Psoas muscle (tissue), 7 donors: ENCODE measurements at regions not wholly inside any gene's neighbourhood (a gene's known extent, or its start where the extent isn't known, plus 50 kb on each side); places are given as distances from the start of the nearest gene placed in this dataset.

ENCODE experiments used
- ATAC-seq, 4 donors: fragments of 200-7000 bp; cut with Tn5 transposase; one replicate each; pipeline ENCODE4 v1.9.1; 2020; ENCODE audit warnings: moderate library complexity in 3 of 4, mild to moderate bottlenecking in 2 of 4
- DNase-seq, 2 donors: peaks; one replicate each; pipeline ENCODE4 v3.0.0-alpha.2; 2020
- H3K27ac ChIP-seq: fragments of 200-600 bp; one replicate; pipeline ENCODE4 v1.8.0; 2022
- H3K27me3 ChIP-seq, 3 donors: fragments of 200-600 bp in 1 of 3; one replicate each; pipeline versions ENCODE4 v1.6.1 to v1.8.0; 2013 to 2022; ENCODE audit warnings: low read length in 2 of 3, mild to moderate bottlenecking in 2 of 3, moderate library complexity in 1 of 3; ENCODE audit not compliant: insufficient read depth in 3 of 3
- H3K36me3 ChIP-seq, 2 donors: fragments of 200-600 bp in 1 of 2; one replicate each; pipeline versions ENCODE4 v1.6.1 to v1.8.0; 2013 to 2022; ENCODE audit warnings: low read depth in 1 of 2, mild to moderate bottlenecking in 1 of 2, moderate library complexity in 1 of 2; ENCODE audit not compliant: insufficient read depth in 1 of 2
- H3K4me1 ChIP-seq: fragments of 200-600 bp; one replicate; pipeline ENCODE4 v1.8.0; 2022
- H3K4me3 ChIP-seq: fragments of 200-600 bp; one replicate; pipeline ENCODE4 v1.8.0; 2022; ENCODE audit warnings: mild to moderate bottlenecking
- H3K9me3 ChIP-seq: fragments of 200-600 bp; one replicate; pipeline ENCODE4 v1.8.0; 2022
- WGBS, 3 donors: extraction: QIAGEN DNeasy Blood & Tissue Kit; methylation state at CpG; one replicate each; pipeline versions ENCODE4 v1.1.6 to v1.1.7; 2013; 5-methylcytosine and 5-hydroxymethylcytosine counted together
- intact Hi-C, 2 donors: fragments of 100-400 bp; cut with DNase I; formaldehyde crosslinking; loops; one replicate each; pipeline versions ENCODE4 v1.11.0 to v1.14.2; 2022
- TF ChIP-seq, protein P1 (sequence below): fragments of 200-600 bp; IDR thresholded peaks from one replicate; pipeline ENCODE4 v1.8.0; 2022; ENCODE audit warnings: antibody characterized with exemption
- donor health status: healthy with polysubstance abuse.
- donor health status: DM: no; HTN: no; CAD: no; lungs with moderate emphysema.
- donor health status: Bipolar disorder and iron deficiency.
- donor health status: healthy.
- donor health status: DM: yes; HTN: yes; CAD: no.
- donor health status: DM: no; HTN: no; CAD: no.
- donor health status: DM: yes; HTN: yes; CAD: no.

DNA sequence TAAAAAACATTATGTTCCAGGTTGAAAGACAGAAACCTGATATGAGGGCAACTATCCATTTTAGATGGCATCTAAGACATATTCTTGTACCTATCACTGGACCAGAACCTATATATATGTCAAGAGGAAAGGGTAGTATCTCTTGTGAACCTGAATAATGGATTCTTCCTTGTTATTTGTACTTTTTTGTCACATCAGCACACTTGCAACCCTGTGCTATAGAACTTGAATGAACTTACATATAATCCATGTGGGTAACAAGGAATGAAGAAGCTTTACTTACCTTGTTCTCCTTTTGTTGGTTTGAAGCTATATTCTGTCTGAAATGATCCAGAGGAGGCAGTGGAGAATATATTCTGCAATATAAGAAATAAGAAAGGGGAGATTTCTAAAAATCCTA lies 483.7 kb upstream of the ATXN8OS start:
- Histone ChIP-seq H3K9me3 (no peaks in the 10 kb centered on the region), H3K36me3 (no peaks in the 10 kb centered on the region), H3K4me1 (no peaks in the 10 kb centered on the region), H3K4me3 (no peak overlapping the region), H3K27ac (no peak overlapping the region), H3K27me3 (no peaks in the 10 kb centered on the region)
- no peak for ATAC-seq
- no peak for DNase-seq
- intact Hi-C loops = no loop called here
- TF ChIP-seq, protein P1, sequence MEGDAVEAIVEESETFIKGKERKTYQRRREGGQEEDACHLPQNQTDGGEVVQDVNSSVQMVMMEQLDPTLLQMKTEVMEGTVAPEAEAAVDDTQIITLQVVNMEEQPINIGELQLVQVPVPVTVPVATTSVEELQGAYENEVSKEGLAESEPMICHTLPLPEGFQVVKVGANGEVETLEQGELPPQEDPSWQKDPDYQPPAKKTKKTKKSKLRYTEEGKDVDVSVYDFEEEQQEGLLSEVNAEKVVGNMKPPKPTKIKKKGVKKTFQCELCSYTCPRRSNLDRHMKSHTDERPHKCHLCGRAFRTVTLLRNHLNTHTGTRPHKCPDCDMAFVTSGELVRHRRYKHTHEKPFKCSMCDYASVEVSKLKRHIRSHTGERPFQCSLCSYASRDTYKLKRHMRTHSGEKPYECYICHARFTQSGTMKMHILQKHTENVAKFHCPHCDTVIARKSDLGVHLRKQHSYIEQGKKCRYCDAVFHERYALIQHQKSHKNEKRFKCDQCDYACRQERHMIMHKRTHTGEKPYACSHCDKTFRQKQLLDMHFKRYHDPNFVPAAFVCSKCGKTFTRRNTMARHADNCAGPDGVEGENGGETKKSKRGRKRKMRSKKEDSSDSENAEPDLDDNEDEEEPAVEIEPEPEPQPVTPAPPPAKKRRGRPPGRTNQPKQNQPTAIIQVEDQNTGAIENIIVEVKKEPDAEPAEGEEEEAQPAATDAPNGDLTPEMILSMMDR = no peak

DNA sequence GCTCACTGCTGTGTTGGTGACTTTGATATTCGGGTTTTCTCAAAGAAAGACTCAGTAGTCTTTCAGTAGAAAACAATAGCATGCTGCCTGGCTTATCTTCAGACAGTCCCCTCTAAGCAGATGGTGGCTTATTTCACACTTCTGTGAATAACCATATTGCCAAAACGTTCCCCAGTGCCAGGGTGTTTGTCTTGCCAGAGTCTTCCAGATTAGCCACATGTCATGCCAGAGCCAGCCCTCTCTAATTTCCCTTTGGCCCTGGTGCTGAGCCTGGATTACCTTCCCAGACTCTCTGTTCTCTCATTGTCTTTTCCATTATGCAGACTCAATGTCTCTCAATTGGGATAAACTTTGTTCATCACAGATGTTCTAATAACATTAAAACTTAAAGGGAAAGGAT lies 488.0 kb upstream of the ATXN8OS start:
- ATAC-seq (no peak), DNase-seq (no peak)
- Histone ChIP-seq H3K9me3 (no peaks in the 10 kb centered on the region), H3K4me1 (no peaks in the 10 kb centered on the region), H3K27ac (no peak overlapping the region), H3K27me3 (no peaks in the 10 kb centered on the region), H3K4me3 (no peak overlapping the region), H3K36me3 (no peaks in the 10 kb centered on the region)
- WGBS, 3 donors = 20 to 26% (median 23%) methylated on average over 2 of the region's 2 CpGs
- TF ChIP-seq, protein P1 = no peak
- intact Hi-C loops = no loop called here

DNA sequence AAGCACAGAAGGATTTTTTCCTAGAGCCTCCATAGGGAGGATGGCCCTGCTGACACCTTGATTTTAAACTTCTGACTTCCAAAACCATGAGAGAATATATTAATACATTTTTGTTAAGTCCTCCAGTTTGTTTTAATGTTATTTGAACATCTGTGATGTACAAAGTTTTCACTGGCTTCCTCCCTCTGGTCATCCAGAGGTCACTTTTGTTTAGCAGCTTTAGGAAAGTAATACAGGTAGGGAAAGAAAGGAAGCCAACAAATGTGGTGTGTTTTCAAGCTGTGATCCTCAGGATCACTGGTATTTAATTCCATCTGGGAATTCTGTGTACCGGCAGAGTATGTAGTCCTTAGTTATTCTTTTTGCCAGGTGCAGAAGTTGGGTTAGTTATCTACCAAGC lies 488.8 kb upstream of the ATXN8OS start:
- ATAC-seq (no peak), DNase-seq (no peak)
- WGBS, 3 donors = 50 to 75% (median 71%) methylated on average over 1 of the region's 1 CpG
- H3K27ac ChIP-seq = no peak overlapping the region
- H3K27me3 ChIP-seq = no peaks in the 10 kb centered on the region
- H3K4me1 ChIP-seq = no peaks in the 10 kb centered on the region
- no peaks in the 10 kb centered on the region for H3K36me3 ChIP-seq
- no peaks in the 10 kb centered on the region for H3K9me3 ChIP-seq
- TF ChIP-seq, protein P1 = no peak
- H3K4me3 ChIP-seq = no peak overlapping the region
- intact Hi-C loops = no loop called here

DNA sequence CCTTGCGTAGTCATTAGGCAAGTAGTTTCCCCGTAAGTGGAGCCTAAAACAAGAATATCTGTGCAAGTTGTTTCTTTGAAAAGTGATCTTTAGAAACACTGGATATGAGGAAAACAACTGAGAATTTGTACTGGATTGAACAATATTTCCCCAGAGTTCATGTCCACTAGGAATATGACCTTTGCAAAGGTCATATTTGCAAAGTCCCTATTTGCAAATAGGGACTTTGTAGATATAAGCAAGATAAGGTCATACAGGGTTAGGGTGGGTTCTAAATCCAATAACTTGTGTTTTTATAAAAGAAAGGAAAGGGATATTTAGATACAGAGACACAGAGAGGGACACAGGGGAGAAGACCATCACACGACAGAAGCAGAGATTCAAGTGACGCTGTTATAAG lies 489.2 kb upstream of the ATXN8OS start:
- Histone ChIP-seq H3K36me3 (no peaks in the 10 kb centered on the region), H3K27ac (no peak overlapping the region), H3K4me1 (no peaks in the 10 kb centered on the region), H3K9me3 (no peaks in the 10 kb centered on the region), H3K4me3 (no peak overlapping the region), H3K27me3 (no peaks in the 10 kb centered on the region)
- ATAC-seq = no peak
- WGBS, 3 donors = 84 to 94% (median 89%) methylated on average over 4 of the region's 4 CpGs
- DNase-seq = no peak
- TF ChIP-seq, protein P1 = no peak
- intact Hi-C loops = no loop called here

DNA sequence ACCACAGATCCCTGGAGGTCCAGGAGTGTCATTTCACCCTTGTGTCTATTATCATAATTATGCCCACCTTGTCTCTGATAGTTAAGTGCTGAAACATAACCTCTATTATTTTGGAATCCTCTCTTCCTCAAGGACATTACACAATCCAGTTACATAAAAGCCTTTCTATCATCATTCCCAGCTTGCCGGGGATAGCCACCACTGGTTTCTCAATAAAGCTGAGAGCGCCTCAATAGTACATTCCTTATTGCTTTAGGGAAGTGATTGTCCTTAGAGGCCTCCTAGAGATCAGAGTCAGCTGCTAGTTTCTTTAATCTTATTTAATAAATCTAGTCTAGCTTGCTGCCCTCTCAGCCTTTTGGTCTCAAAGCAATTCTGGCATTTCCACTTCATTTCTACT lies 490.0 kb upstream of the ATXN8OS start:
- H3K27ac ChIP-seq = no peak overlapping the region
- WGBS, 3 donors = 88 to 89% (median 89%) methylated on average over 2 of the region's 2 CpGs
- no peaks in the 10 kb centered on the region for H3K4me1 ChIP-seq
- H3K4me3 ChIP-seq = no peak overlapping the region
- TF ChIP-seq, protein P1 = no peak
- DNase-seq (no peak), ATAC-seq (no peak)
- no peaks in the 10 kb centered on the region for H3K27me3 ChIP-seq
- intact Hi-C loops = no loop called here
- H3K36me3 ChIP-seq = no peaks in the 10 kb centered on the region
- no peaks in the 10 kb centered on the region for H3K9me3 ChIP-seq
